Activated CD4-positive, alpha-beta T cell treated with anti-CD3 and anti-CD28 coated beads, Interleukin-2, amount 50 U/mL, for 1 hour (primary cell): ENCODE measurements at regions not wholly inside any gene's neighbourhood (a gene's known extent, or its start where the extent isn't known, plus 50 kb on each side); places are given as distances from the start of the nearest gene placed in this dataset.

Source experiments
- DNase-seq: peaks from one replicate; pipeline ENCODE4 v3.0.0-alpha.2; 2020

- DNase-seq = no peak
These were observed 51.9 kb upstream of the DBX2 start for GRCh38 chr12:45102818-45103217.

- DNase-seq = no peak
These were observed 55.1 kb upstream of the DBX2 start for GRCh38 chr12:45105996-45106395.

GRCh38 chr12:45112306-45112705 is 61.4 kb upstream of the DBX2 start:
- DNase-seq = no peak

GRCh38 chr12:45121224-45121623 is 70.3 kb upstream of the DBX2 start:
- DNase-seq = no peak

- DNase-seq = no peak
These were observed 72.0 kb upstream of the DBX2 start for GRCh38 chr12:45122768-45123380.

GRCh38 chr12:45124485-45125155 is 73.7 kb upstream of the DBX2 start:
- DNase-seq = no peak

DNA sequence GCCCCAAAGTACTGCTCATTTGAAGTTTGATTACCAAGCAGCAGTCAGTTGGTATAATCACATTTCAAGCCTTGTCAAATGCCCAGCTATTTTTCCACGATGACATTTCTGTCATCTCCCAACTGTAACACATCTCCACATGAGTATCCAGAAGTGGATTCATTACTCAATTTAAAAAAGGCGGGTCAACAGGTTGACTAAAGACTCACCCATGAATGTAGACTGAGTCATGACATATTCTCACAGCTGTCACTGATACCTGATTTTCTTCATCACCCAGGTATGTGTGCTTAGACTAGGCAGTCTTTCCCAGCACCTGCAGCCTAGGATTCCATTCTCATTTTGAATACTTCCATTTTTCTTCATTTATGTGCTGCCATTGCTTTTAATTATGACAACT is 75.1 kb upstream of the DBX2 start:
- no peak for DNase-seq

- DNase-seq = no peak
These were observed 77.7 kb upstream of the DBX2 start for GRCh38 chr12:45128637-45129036.

GRCh38 chr12:45130881-45131281 is 80.0 kb upstream of the DBX2 start:
- DNase-seq = peak; percentile 5

DNA sequence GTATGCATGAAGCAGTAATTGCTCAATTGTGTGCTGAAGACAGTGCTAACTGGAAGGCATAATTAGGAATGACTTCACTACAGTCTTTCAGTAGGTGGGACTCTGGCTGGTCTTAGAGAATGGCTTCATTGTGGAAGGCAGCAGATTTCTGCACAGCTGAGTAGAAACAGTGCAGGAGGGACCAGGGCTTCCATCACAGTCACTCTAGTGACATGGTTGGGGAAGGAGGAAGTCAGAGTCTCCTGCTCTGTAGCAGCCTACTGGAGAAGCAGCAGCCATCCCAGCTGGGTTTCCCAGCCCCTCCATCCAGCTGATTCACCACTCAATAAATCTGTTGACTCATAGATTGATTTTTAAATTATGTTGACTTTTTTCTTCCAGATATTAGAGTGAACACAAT is 80.6 kb upstream of the DBX2 start:
- no peak for DNase-seq

- DNase-seq = no peak
These were observed 77.3 kb upstream of the ANO6 start for GRCh38 chr12:45138609-45139008.

GRCh38 chr12:45148006-45148405 is 67.9 kb upstream of the ANO6 start:
- DNase-seq = no peak

DNA sequence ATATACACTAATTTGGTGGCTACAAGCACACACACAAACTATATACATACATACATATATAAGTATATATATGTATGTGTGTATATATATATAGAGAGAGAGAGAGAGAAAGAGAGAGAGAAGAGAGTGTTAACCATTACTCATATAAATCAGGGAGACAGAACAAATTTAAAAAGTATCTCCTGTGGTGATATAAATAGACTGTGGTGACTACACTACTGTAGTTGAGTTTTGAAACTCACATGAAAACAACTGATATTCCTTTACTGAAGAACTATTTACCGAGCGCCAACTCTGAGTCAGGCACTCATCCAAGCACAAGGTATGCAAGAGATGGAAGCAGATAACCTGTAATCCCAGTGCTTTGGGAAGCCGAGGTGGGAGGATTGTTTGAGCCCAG is 67.3 kb upstream of the ANO6 start:
- DNase-seq = no peak

DNA sequence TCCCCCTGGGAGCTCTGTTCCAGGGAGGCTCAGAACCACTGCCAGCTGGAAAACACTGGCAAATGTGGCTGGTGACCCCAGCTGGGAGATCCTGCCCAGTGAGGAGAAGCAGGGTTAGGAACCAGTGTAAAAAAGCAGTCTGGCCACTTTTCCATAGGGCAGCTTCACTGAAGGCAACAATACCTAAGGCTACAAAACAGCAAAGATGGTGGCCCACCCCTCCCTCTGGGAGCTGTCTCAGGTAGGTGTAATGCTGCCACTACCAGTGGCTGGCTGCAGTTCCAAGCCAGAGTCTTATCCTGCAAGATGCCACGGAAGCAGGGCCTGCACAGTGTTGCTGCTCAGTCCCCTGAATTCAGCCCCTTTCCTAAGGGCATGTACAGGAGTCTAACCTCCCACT is 50.6 kb upstream of the ANO6 start:
- DNase-seq = no peak

DNA sequence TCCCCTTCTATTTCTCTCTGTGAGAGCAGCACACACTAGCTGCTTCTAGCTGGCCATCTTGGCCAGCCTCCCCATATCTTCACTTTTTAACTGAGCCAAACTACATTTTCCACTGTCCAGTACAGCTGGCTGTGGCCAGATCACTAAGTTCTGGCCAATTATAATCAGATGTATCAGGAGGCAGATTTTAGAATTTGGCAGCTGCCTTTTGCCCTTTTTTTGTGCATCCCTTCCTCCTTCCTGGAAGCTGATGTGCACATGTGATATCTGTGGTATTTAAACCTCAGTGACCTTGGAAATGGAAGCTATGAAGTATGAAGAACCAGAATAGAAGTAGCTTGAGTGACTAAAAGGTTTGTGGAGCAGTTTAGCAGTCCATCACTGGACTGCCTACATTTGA is 49.8 kb upstream of the ANO6 start:
- DNase-seq = no peak
